IMR-90 (cell line): ENCODE measurements at regions not wholly inside any gene's neighbourhood (a gene's known extent, or its start where the extent isn't known, plus 50 kb on each side); places are given as distances from the start of the nearest gene placed in this dataset.

ENCODE experiments used
- ATAC-seq: fragments of 200-7000 bp; cut with Tn5 transposase; 2 replicates; pipeline ENCODE4 v1.9.1; 2020; ENCODE audit warnings: low read depth, mild to moderate bottlenecking, moderate library complexity
- BruUV-seq: library from RNA; stranded (reverse); fragments of 400-500 nt; replicated peaks from 2 replicates; lab custom pipeline; 2021; lab: Mats Ljungman, UMichigan
- CTCF ChIA-PET: fragments of 300-600 bp; formaldehyde crosslinking; extraction: SDS; loops from one replicate; lab custom pipeline; 2021; ENCODE audit warnings: antibody characterized with exemption; lab: Yijun Ruan, JAX
- POLR2A ChIA-PET: fragments of 300-600 bp; sonication (Branson Sonifier 250); formaldehyde crosslinking; loops from one replicate; lab custom pipeline; 2022; ENCODE audit warnings: antibody characterized with exemption; ENCODE audit not compliant: unreplicated experiment; lab: Charles Lee
- DNase-seq: peaks from one replicate; pipeline ENCODE4 v3.0.0; 2013
- H2AFZ ChIP-seq: replicated peaks from 2 replicates; pipeline ENCODE3; 2013; ENCODE audit warnings: low read length, mild to moderate bottlenecking; ENCODE audit not compliant: poor library complexity
- H2AK5ac ChIP-seq: 2 replicates; pipeline ENCODE4 v1.6.1; 2013; ENCODE audit warnings: low read depth, low read length, inconsistent platforms
- H2AK9ac ChIP-seq: replicated peaks from 2 replicates; pipeline ENCODE3; 2013; ENCODE audit warnings: mild to moderate bottlenecking, low read depth, low read length, moderate library complexity; ENCODE audit not compliant: poor library complexity
- H2BK120ac ChIP-seq: 2 replicates; pipeline ENCODE4 v1.6.1; 2013; ENCODE audit warnings: low read depth, low read length, inconsistent platforms
- H2BK15ac ChIP-seq: 3 replicates; pipeline ENCODE4 v1.6.1; 2013; ENCODE audit warnings: low read depth, low read length, inconsistent platforms
- H2BK20ac ChIP-seq: 2 replicates; pipeline ENCODE4 v1.6.1; 2013; ENCODE audit warnings: low read depth, mild to moderate bottlenecking, inconsistent platforms, low read length, moderate library complexity
- H2BK5ac ChIP-seq: 2 replicates; pipeline ENCODE4 v1.6.1; 2013; ENCODE audit warnings: mild to moderate bottlenecking, low read depth, low read length, inconsistent platforms; ENCODE audit not compliant: poor library complexity, severe bottlenecking
- H3K14ac ChIP-seq: replicated peaks from 2 replicates; pipeline ENCODE4 v1.6.1; 2013; ENCODE audit warnings: low read depth, low read length, inconsistent platforms
- H3K18ac ChIP-seq: 2 replicates; pipeline ENCODE4 v1.6.1; 2013; ENCODE audit warnings: low read depth, low read length, control low read depth
- H3K23ac ChIP-seq: 2 replicates; pipeline ENCODE4 v1.6.1; 2013; ENCODE audit warnings: low read depth, low read length, inconsistent platforms
- H3K27ac ChIP-seq: 2 replicates; pipeline ENCODE4 v1.5.1; 2013; ENCODE audit warnings: mild to moderate bottlenecking, control low read depth, low read length; ENCODE audit not compliant: insufficient read depth
- H3K27me3 ChIP-seq: 2 replicates; pipeline ENCODE4 v1.6.1; 2013; ENCODE audit warnings: low read length; ENCODE audit not compliant: control insufficient read depth, insufficient read depth
- H3K36me3 ChIP-seq: 2 replicates; pipeline ENCODE4 v1.6.1; 2013; ENCODE audit warnings: low read length, mixed read lengths; ENCODE audit not compliant: control insufficient read depth, insufficient read depth
- H3K4ac ChIP-seq: 2 replicates; pipeline ENCODE4 v1.6.1; 2013; ENCODE audit warnings: low read depth, low read length, inconsistent platforms
- H3K4me1 ChIP-seq: 2 replicates; pipeline ENCODE4 v1.6.1; 2013; ENCODE audit warnings: low read length, mixed read lengths; ENCODE audit not compliant: control insufficient read depth, insufficient read depth
- H3K4me2 ChIP-seq: 2 replicates; pipeline ENCODE4 v1.6.1; 2013; ENCODE audit warnings: low read depth, mild to moderate bottlenecking, control low read depth, low read length, moderate library complexity
- H3K4me3 ChIP-seq: 2 replicates; pipeline ENCODE4 v1.5.1; 2013; ENCODE audit warnings: low read depth, mild to moderate bottlenecking, control low read depth, low read length, moderate library complexity; ENCODE audit not compliant: insufficient read depth
- H3K56ac ChIP-seq: 2 replicates; pipeline ENCODE4 v1.6.1; 2013; ENCODE audit warnings: low read length, inconsistent platforms; ENCODE audit not compliant: insufficient read depth; ENCODE audit errors: extremely low read depth
- H3K79me1 ChIP-seq, 2 experiments: 2 replicates each; pipeline ENCODE4 v1.6.1; 2013; ENCODE audit warnings: low read length in 2 of 2, inconsistent platforms in 1 of 2, low read depth in 1 of 2
- H3K9ac ChIP-seq: 2 replicates; pipeline ENCODE4 v1.6.1; 2013; ENCODE audit warnings: low read depth, low read length, control low read depth
- H3K9me1 ChIP-seq: 2 replicates; pipeline ENCODE4 v1.6.1; 2013; ENCODE audit warnings: low read length, inconsistent platforms; ENCODE audit not compliant: insufficient read depth
- H3K9me3 ChIP-seq: 2 replicates; pipeline ENCODE4 v1.6.1; 2013; ENCODE audit warnings: low read length; ENCODE audit not compliant: control insufficient read depth, insufficient read depth
- H4K20me1 ChIP-seq: 2 replicates; pipeline ENCODE4 v1.6.1; 2013; ENCODE audit warnings: low read length, inconsistent platforms; ENCODE audit not compliant: insufficient read depth
- H4K5ac ChIP-seq: 2 replicates; pipeline ENCODE4 v1.6.1; 2013; ENCODE audit warnings: mild to moderate bottlenecking, low read depth, low read length, control low read depth
- H4K8ac ChIP-seq, 2 experiments: 2 replicates each; pipeline ENCODE4 v1.6.1; 2013; ENCODE audit warnings: low read depth in 2 of 2, low read length in 2 of 2, control low read depth in 1 of 2, inconsistent platforms in 1 of 2
- H4K91ac ChIP-seq: 2 replicates; pipeline ENCODE4 v1.6.1; 2013; ENCODE audit warnings: low read depth, low read length, inconsistent platforms; ENCODE audit not compliant: insufficient read depth
- BHLHE40 ChIP-seq: fragments of 150-350 bp; IDR thresholded peaks from 2 replicates; pipeline ENCODE4 v1.6.1; 2016; ENCODE audit warnings: mild to moderate bottlenecking, low read depth, low read length
- CEBPB ChIP-seq: IDR thresholded peaks from 2 replicates; pipeline ENCODE4 v1.6.1; 2012; ENCODE audit warnings: low read depth, low read length, improper control_type of control experiment
- CHD1 ChIP-seq: IDR thresholded peaks from 2 replicates; pipeline ENCODE4 v1.6.1; 2012; ENCODE audit warnings: low read depth, low read length, improper control_type of control experiment
- ELK1 ChIP-seq: fragments of 150-350 bp; IDR thresholded peaks from 2 replicates; pipeline ENCODE4 v1.6.1; 2016; ENCODE audit warnings: low read depth, mild to moderate bottlenecking, low read length, moderate library complexity, borderline replicate concordance
- FOS ChIP-seq: fragments of 150-350 bp; IDR thresholded peaks from 2 replicates; pipeline ENCODE4 v1.6.1; 2016; ENCODE audit warnings: low read depth, low read length
- MAZ ChIP-seq: IDR thresholded peaks from 2 replicates; pipeline ENCODE4 v1.6.1; 2012; ENCODE audit warnings: low read depth, mild to moderate bottlenecking, low read length, improper control_type of control experiment, moderate library complexity, borderline replicate concordance
- MXI1 ChIP-seq: IDR thresholded peaks from 2 replicates; pipeline ENCODE4 v1.6.1; 2012; ENCODE audit warnings: low read depth, mild to moderate bottlenecking, low read length, moderate library complexity, borderline replicate concordance
- NFE2L2 ChIP-seq: fragments of 150-350 bp; IDR thresholded peaks from 2 replicates; pipeline ENCODE4 v1.6.1; 2016; ENCODE audit warnings: low read depth, mild to moderate bottlenecking, low read length
- POLR2A ChIP-seq: IDR thresholded peaks from 2 replicates; pipeline ENCODE4 v1.6.1; 2012; ENCODE audit warnings: mild to moderate bottlenecking, low read depth, low read length
- RAD21 ChIP-seq: IDR thresholded peaks from 2 replicates; pipeline ENCODE4 v1.6.1; 2012; ENCODE audit warnings: low read length, improper control_type of control experiment
- RCOR1 ChIP-seq: IDR thresholded peaks from 2 replicates; pipeline ENCODE4 v1.6.1; 2012; ENCODE audit warnings: mild to moderate bottlenecking, low read length, improper control_type of control experiment; ENCODE audit not compliant: insufficient replicate concordance
- SMC3 ChIP-seq: fragments of 150-350 bp; IDR thresholded peaks from 2 replicates; pipeline ENCODE4 v1.6.1; 2016; ENCODE audit warnings: low read depth, mild to moderate bottlenecking, antibody characterized with exemption, low read length, moderate library complexity
- WGBS, 2 experiments: methylation state at CpG; one replicate each; pipeline versions ENCODE4 v1.1.5 to v1.1.7; 2013; ENCODE audit warnings: missing lambda C conversion rate in 2 of 2; ENCODE audit not compliant: insufficient read length in 1 of 2; ENCODE audit errors: extremely low coverage in 2 of 2; 5-methylcytosine and 5-hydroxymethylcytosine counted together
- dilution Hi-C: fragments of 300-500 bp; cut with HindIII; formaldehyde crosslinking; loops from one replicate; pipeline ENCODE4 v1.14.3; 2018; ENCODE audit warnings: low sequenced_read_pairs; ENCODE audit not compliant: unreplicated experiment
- in situ Hi-C: fragments of 300-500 bp; cut with MboI; formaldehyde crosslinking; loops from 3 replicates; pipeline ENCODE4 v1.14.3; 2019; ENCODE audit warnings: low sequenced_read_pairs, inconsistent platforms, mixed read lengths
- intact Hi-C: fragments of 100-400 bp; cut with micrococcal nuclease; formaldehyde crosslinking; loops from 2 replicates; pipeline ENCODE4 v1.10.0; 2022

DNA sequence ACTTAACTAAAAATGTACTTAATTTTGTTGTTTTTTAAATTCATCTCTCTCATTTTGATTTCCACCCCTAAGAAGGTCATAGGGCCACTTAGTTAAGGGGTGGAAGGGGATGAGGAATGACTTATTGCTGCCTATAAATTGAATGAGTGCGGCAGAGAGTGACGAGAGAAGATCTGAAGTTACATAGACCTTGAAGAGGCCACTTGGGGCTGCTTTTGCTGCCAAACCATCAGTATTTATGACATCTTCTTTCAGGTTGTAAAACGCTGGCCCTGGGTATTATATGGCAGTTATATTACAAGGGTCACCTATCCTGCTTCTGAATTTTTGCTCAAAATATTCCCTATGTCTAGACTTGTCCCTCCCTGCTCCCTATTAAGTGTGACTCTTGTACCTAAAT lies 119.6 kb upstream of the RIMS1 start:
- dilution Hi-C loops: no loop called here
- H3K18ac ChIP-seq: no peak overlapping the region
- H4K20me1 ChIP-seq: no peaks in the 10 kb centered on the region
- no peak overlapping the region for H2AK9ac ChIP-seq
- H3K56ac ChIP-seq: no peak overlapping the region
- H3K36me3 ChIP-seq: no peaks in the 10 kb centered on the region
- ChIA-PET POLR2A (no interaction called here), CTCF (no interaction called here)
- no peaks in the 10 kb centered on the region for H3K9me1 ChIP-seq
- no peak overlapping the region for H3K4ac ChIP-seq
- BruUV-seq: no TSS peak
- no peak overlapping the region for H4K5ac ChIP-seq
- TF ChIP-seq ELK1 (no peak), CEBPB (no peak), NFE2L2 (no peak), RAD21 (no peak), POLR2A (no peak), CHD1 (no peak), MAZ (no peak), RCOR1 (no peak), BHLHE40 (no peak), FOS (no peak), SMC3 (no peak), MXI1 (no peak)
- H3K4me1 ChIP-seq: no peaks in the 10 kb centered on the region
- H3K14ac ChIP-seq: no peak overlapping the region
- no peak overlapping the region for H2AFZ ChIP-seq
- H3K4me3 ChIP-seq: no peak overlapping the region
- H2BK120ac ChIP-seq: no peak overlapping the region
- no peaks in the 10 kb centered on the region for H3K9me3 ChIP-seq
- no peak overlapping the region for H4K8ac ChIP-seq
- H4K91ac ChIP-seq: no peak overlapping the region
- no peak overlapping the region for H2BK15ac ChIP-seq
- no peak overlapping the region for H3K23ac ChIP-seq
- intact Hi-C loops: no loop called here
- H3K79me1 ChIP-seq: no peaks in the 10 kb centered on the region
- in situ Hi-C loops: no loop called here
- no peak overlapping the region for H3K27ac ChIP-seq
- no CpG with 5 or more reads among the region's 3 CpGs for WGBS, 2 experiments
- no peak overlapping the region for H2AK5ac ChIP-seq
- no peak overlapping the region for H3K4me2 ChIP-seq
- H2BK5ac ChIP-seq: no peak overlapping the region
- H3K27me3 ChIP-seq: no peaks in the 10 kb centered on the region; the same call in 1 of the 2 replicates
- no peak for ATAC-seq
- no peak overlapping the region for H3K9ac ChIP-seq
- no peak overlapping the region for H2BK20ac ChIP-seq
- DNase-seq: no peak
